Kidney epithelial cell (primary cell): ENCODE measurements at regions not wholly inside any gene's neighbourhood (a gene's known extent, or its start where the extent isn't known, plus 50 kb on each side); places are given as distances from the start of the nearest gene placed in this dataset.

Source experiments
- DNase-seq: peaks from one replicate; pipeline ENCODE4 v3.0.0-alpha.2; 2010; ENCODE audit warnings: low read depth
- H3K27me3 ChIP-seq: 2 replicates; pipeline ENCODE4 v1.6.0; 2011; ENCODE audit warnings: low read length; ENCODE audit not compliant: control insufficient read depth, insufficient read depth
- H3K36me3 ChIP-seq: 2 replicates; pipeline ENCODE4 v1.5.1; 2011; ENCODE audit warnings: low read length; ENCODE audit not compliant: control insufficient read depth, insufficient read depth
- H3K4me3 ChIP-seq: 2 replicates; pipeline ENCODE4 v1.5.1; 2011; ENCODE audit warnings: low read depth, mild to moderate bottlenecking, control low read depth, low read length
- TF ChIP-seq, protein P1 (sequence below): IDR thresholded peaks from 2 replicates; pipeline ENCODE4 v1.5.1; 2011; ENCODE audit warnings: mild to moderate bottlenecking, moderate library complexity, low read length, control low read depth, inconsistent platforms; ENCODE audit not compliant: insufficient read depth, poor library complexity, severe bottlenecking

DNA sequence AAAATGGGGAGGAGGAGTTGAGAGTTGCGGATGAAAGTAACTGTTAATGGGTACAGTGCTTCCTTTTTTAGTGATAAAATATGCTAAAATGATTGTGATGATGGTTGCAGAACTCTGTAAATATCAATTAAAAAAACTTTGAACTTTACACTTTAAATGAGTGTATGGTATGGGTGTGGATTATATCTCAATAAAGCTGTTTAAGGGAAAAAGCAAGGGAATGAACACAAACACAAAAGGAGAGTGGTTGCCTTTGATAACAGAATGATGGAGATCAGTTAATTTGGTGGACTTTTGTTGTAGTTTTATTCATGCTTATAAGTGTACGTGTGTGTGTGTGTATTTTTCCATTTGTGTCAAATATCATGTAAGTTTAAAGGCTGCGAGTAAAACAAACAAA is 186.1 kb downstream of the ZNF608 start:
- no peak for DNase-seq
- Histone ChIP-seq H3K36me3 (no peaks in the 10 kb centered on the region), H3K27me3 (no peaks in the 10 kb centered on the region), H3K4me3 (no peak overlapping the region)
- TF ChIP-seq, protein P1, sequence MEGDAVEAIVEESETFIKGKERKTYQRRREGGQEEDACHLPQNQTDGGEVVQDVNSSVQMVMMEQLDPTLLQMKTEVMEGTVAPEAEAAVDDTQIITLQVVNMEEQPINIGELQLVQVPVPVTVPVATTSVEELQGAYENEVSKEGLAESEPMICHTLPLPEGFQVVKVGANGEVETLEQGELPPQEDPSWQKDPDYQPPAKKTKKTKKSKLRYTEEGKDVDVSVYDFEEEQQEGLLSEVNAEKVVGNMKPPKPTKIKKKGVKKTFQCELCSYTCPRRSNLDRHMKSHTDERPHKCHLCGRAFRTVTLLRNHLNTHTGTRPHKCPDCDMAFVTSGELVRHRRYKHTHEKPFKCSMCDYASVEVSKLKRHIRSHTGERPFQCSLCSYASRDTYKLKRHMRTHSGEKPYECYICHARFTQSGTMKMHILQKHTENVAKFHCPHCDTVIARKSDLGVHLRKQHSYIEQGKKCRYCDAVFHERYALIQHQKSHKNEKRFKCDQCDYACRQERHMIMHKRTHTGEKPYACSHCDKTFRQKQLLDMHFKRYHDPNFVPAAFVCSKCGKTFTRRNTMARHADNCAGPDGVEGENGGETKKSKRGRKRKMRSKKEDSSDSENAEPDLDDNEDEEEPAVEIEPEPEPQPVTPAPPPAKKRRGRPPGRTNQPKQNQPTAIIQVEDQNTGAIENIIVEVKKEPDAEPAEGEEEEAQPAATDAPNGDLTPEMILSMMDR: no peak

DNA sequence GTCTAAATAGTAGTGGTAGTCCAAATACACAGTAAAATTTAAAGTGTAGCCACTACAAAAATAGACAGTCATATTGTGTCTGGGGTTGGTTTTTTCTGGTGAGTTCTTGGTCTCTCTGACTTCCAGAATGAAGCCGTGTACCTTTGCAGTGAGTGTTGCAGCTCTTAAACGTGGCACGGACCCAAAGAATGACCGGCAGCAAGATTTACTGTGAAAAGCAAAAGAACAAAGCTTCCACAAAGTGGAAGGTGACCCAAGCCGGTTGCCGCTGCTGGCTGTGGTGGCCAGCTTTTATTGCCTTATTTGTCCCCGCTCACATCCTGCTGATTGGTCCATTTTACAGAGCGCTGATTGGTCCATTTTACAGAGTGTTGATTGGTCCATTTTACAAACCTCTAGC is 188.7 kb downstream of the ZNF608 start:
- no peak for DNase-seq
- Histone ChIP-seq H3K36me3 (no peaks in the 10 kb centered on the region), H3K27me3 (no peaks in the 10 kb centered on the region), H3K4me3 (no peak overlapping the region)
- TF ChIP-seq, protein P1: no peak

DNA sequence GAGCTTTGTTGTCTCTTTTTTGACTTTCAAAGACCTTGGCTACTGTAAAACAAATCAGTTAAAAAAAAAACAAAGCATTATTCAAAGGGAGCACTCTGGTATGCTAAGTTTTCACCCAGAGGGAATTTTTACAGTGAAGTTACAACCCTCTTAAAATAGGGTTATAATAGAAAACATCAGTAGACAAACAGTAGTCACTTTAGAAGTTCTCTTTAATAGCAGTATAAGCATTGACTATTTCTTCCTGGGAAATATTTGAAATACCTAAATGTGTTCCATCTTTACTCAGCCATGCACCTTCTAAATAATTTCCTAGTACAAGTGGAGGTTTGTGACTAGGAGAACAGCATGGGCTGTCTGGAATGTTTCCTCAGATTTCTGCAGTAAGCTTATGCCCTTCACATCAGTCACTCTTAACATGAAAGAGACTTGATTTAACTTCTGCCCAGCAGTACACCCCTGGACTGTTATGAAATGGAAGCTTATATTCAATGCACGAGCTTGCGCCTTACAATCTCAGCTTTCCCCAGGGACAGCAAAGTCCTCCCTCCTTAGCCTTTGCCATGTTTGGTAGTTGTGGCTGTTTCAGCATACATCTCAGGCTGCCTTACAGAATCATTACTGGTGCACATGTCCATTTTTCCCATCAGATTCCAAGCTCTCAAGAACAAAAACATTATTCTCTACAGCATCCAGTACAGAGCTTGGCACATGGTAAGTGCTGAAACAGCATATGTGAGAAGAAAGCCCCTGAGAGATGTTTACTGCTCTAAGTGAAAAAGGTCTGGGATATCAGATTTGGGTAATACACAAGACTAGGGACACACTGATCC is 191.5 kb downstream of the ZNF608 start:
- H3K27me3 ChIP-seq: no peaks in the 10 kb centered on the region
- no peaks in the 10 kb centered on the region for H3K36me3 ChIP-seq
- TF ChIP-seq, protein P1: no peak
- H3K4me3 ChIP-seq: no peak overlapping the region
- DNase-seq: no peak

DNA sequence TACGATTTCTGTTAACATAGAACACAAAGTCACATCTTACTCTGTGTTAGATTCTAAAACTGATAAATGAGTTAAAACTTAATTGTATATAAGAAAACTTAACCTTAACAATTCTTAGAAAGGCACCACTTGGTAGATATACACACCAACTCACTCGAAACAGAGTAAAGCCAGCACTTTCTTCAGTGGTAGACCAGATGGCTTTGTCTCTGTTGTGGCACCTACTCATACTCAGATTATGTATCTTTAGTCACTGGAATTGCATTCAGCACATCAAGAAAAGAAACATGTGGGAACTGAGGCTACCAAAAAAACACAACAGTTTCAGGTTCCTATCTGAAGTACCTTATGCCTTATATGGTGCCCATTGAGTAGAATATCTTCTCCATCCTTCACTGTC is 192.5 kb downstream of the ZNF608 start:
- Histone ChIP-seq H3K27me3 (no peaks in the 10 kb centered on the region), H3K36me3 (no peaks in the 10 kb centered on the region), H3K4me3 (no peak overlapping the region)
- no peak for DNase-seq
- TF ChIP-seq, protein P1: no peak

DNA sequence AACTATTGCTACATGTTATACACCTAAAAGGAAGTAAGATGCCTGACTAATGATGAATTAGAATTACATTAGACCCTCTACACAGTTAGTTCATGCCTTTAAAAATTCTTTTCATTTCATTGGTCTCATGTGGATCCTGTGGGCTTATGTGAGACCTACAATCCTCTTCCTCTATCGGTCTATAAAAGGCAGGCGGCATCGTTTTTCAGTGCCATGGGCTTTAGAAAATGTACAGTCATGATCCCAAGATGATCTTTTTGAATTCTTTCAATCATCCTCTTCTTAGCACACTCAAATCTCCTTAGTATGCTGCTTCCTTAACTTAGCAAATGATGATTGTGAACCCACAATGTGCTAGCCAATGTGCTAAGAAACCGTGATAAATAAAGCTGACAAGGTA is 193.9 kb downstream of the ZNF608 start:
- no peaks in the 10 kb centered on the region for H3K36me3 ChIP-seq
- TF ChIP-seq, protein P1: no peak
- H3K4me3 ChIP-seq: no peak overlapping the region
- no peaks in the 10 kb centered on the region for H3K27me3 ChIP-seq
- DNase-seq: no peak

DNA sequence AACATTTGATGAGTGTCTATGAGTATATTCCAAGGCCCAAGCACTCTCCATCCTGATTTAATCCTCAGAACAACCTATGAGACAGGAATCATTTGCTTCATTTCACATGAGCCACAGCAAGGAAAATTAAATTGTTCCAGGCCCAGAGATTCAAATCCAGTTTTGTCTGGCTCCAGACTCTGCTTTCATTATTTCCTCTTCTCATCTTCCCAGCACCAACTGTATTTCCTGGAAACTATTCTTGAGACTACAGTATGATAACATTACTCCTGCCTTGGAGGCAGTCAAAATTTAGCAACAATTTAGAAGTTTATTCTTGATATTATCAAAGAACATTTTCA is 194.5 kb downstream of the ZNF608 start:
- Histone ChIP-seq H3K27me3 (no peaks in the 10 kb centered on the region), H3K36me3 (no peaks in the 10 kb centered on the region), H3K4me3 (no peak overlapping the region)
- DNase-seq: no peak
- TF ChIP-seq, protein P1: no peak
